ENCODE measurements at regions not wholly inside any gene's neighbourhood (a gene's known extent, or its start where the extent isn't known, plus 50 kb on each side); places are given as distances from the start of the nearest gene placed in this dataset.

GRCh38 chrX:124462931-124463330 lies 116.6 kb downstream of the SH2D1A start:
- TF ChIP-seq MEF2A (IDR thresholded peaks at IDR 0.05; ENCODE audit: control insufficient read depth, low read depth, low read length): no peak
- no peak for TF ChIP-seq ZNF311 (CRISPR knock-in tag; IDR thresholded peaks at IDR 0.05)
- TF ChIP-seq ZBTB33 (CRISPR knock-in tag; IDR thresholded peaks at IDR 0.05): no peak
- no peak for TF ChIP-seq ZKSCAN1 (IDR thresholded peaks at IDR 0.05; ENCODE audit: low read depth, low read length)
- TF ChIP-seq GTF3C2 (IDR thresholded peaks at IDR 0.05; ENCODE audit: borderline replicate concordance, extremely low read depth, insufficient read length): no peak
- no peak for TF ChIP-seq SP1 (CRISPR knock-in tag; IDR thresholded peaks at IDR 0.05)
- TF ChIP-seq YBX1 (IDR thresholded peaks at IDR 0.05): no peak
- TF ChIP-seq HDAC1 (IDR thresholded peaks at IDR 0.05): no peak
- TF ChIP-seq ZNF395 (CRISPR knock-in tag; IDR thresholded peaks at IDR 0.05): no peak
- TF ChIP-seq TAF1 (IDR thresholded peaks at IDR 0.05; ENCODE audit: control insufficient read depth, extremely low read depth, insufficient read depth, low read length, severe bottlenecking): no peak
- no peak for TF ChIP-seq ZBTB1 (CRISPR knock-in tag; IDR thresholded peaks at IDR 0.05; ENCODE audit: borderline replicate concordance, low read depth)
- no peak for TF ChIP-seq ZBTB5 (IDR thresholded peaks at IDR 0.05)
- no peak for TF ChIP-seq SMC3 (conservative IDR thresholded peaks at IDR 0.05; ENCODE audit: insufficient read depth, low read depth, low read length)

Measured in K562 (cell line).